IMR-90 (cell line): ENCODE measurements at regions not wholly inside any gene's neighbourhood (a gene's known extent, or its start where the extent isn't known, plus 50 kb on each side); places are given as distances from the start of the nearest gene placed in this dataset.

Source experiments
- ATAC-seq: fragments of 200-7000 bp; cut with Tn5 transposase; 2 replicates; pipeline ENCODE4 v1.9.1; 2020; ENCODE audit warnings: low read depth, mild to moderate bottlenecking, moderate library complexity
- BruUV-seq: library from RNA; stranded (reverse); fragments of 400-500 nt; replicated peaks from 2 replicates; lab custom pipeline; 2021; lab: Mats Ljungman, UMichigan
- CTCF ChIA-PET: fragments of 300-600 bp; formaldehyde crosslinking; extraction: SDS; loops from one replicate; lab custom pipeline; 2021; ENCODE audit warnings: antibody characterized with exemption; lab: Yijun Ruan, JAX
- POLR2A ChIA-PET: fragments of 300-600 bp; sonication (Branson Sonifier 250); formaldehyde crosslinking; loops from one replicate; lab custom pipeline; 2022; ENCODE audit warnings: antibody characterized with exemption; ENCODE audit not compliant: unreplicated experiment; lab: Charles Lee
- DNase-seq: peaks from one replicate; pipeline ENCODE4 v3.0.0; 2013
- H2AFZ ChIP-seq: replicated peaks from 2 replicates; pipeline ENCODE3; 2013; ENCODE audit warnings: low read length, mild to moderate bottlenecking; ENCODE audit not compliant: poor library complexity
- H2AK5ac ChIP-seq: 2 replicates; pipeline ENCODE4 v1.6.1; 2013; ENCODE audit warnings: low read depth, low read length, inconsistent platforms
- H2AK9ac ChIP-seq: replicated peaks from 2 replicates; pipeline ENCODE3; 2013; ENCODE audit warnings: mild to moderate bottlenecking, low read depth, low read length, moderate library complexity; ENCODE audit not compliant: poor library complexity
- H2BK120ac ChIP-seq: 2 replicates; pipeline ENCODE4 v1.6.1; 2013; ENCODE audit warnings: low read depth, low read length, inconsistent platforms
- H2BK15ac ChIP-seq: 3 replicates; pipeline ENCODE4 v1.6.1; 2013; ENCODE audit warnings: low read depth, low read length, inconsistent platforms
- H2BK20ac ChIP-seq: 2 replicates; pipeline ENCODE4 v1.6.1; 2013; ENCODE audit warnings: low read depth, mild to moderate bottlenecking, inconsistent platforms, low read length, moderate library complexity
- H2BK5ac ChIP-seq: 2 replicates; pipeline ENCODE4 v1.6.1; 2013; ENCODE audit warnings: mild to moderate bottlenecking, low read depth, low read length, inconsistent platforms; ENCODE audit not compliant: poor library complexity, severe bottlenecking
- H3K14ac ChIP-seq: replicated peaks from 2 replicates; pipeline ENCODE4 v1.6.1; 2013; ENCODE audit warnings: low read depth, low read length, inconsistent platforms
- H3K18ac ChIP-seq: 2 replicates; pipeline ENCODE4 v1.6.1; 2013; ENCODE audit warnings: low read depth, low read length, control low read depth
- H3K23ac ChIP-seq: 2 replicates; pipeline ENCODE4 v1.6.1; 2013; ENCODE audit warnings: low read depth, low read length, inconsistent platforms
- H3K27ac ChIP-seq: 2 replicates; pipeline ENCODE4 v1.5.1; 2013; ENCODE audit warnings: mild to moderate bottlenecking, control low read depth, low read length; ENCODE audit not compliant: insufficient read depth
- H3K27me3 ChIP-seq: 2 replicates; pipeline ENCODE4 v1.6.1; 2013; ENCODE audit warnings: low read length; ENCODE audit not compliant: control insufficient read depth, insufficient read depth
- H3K36me3 ChIP-seq: 2 replicates; pipeline ENCODE4 v1.6.1; 2013; ENCODE audit warnings: low read length, mixed read lengths; ENCODE audit not compliant: control insufficient read depth, insufficient read depth
- H3K4ac ChIP-seq: 2 replicates; pipeline ENCODE4 v1.6.1; 2013; ENCODE audit warnings: low read depth, low read length, inconsistent platforms
- H3K4me1 ChIP-seq: 2 replicates; pipeline ENCODE4 v1.6.1; 2013; ENCODE audit warnings: low read length, mixed read lengths; ENCODE audit not compliant: control insufficient read depth, insufficient read depth
- H3K4me2 ChIP-seq: 2 replicates; pipeline ENCODE4 v1.6.1; 2013; ENCODE audit warnings: low read depth, mild to moderate bottlenecking, control low read depth, low read length, moderate library complexity
- H3K4me3 ChIP-seq: 2 replicates; pipeline ENCODE4 v1.5.1; 2013; ENCODE audit warnings: low read depth, mild to moderate bottlenecking, control low read depth, low read length, moderate library complexity; ENCODE audit not compliant: insufficient read depth
- H3K56ac ChIP-seq: 2 replicates; pipeline ENCODE4 v1.6.1; 2013; ENCODE audit warnings: low read length, inconsistent platforms; ENCODE audit not compliant: insufficient read depth; ENCODE audit errors: extremely low read depth
- H3K79me1 ChIP-seq, 2 experiments: 2 replicates each; pipeline ENCODE4 v1.6.1; 2013; ENCODE audit warnings: low read length in 2 of 2, inconsistent platforms in 1 of 2, low read depth in 1 of 2
- H3K9ac ChIP-seq: 2 replicates; pipeline ENCODE4 v1.6.1; 2013; ENCODE audit warnings: low read depth, low read length, control low read depth
- H3K9me1 ChIP-seq: 2 replicates; pipeline ENCODE4 v1.6.1; 2013; ENCODE audit warnings: low read length, inconsistent platforms; ENCODE audit not compliant: insufficient read depth
- H3K9me3 ChIP-seq: 2 replicates; pipeline ENCODE4 v1.6.1; 2013; ENCODE audit warnings: low read length; ENCODE audit not compliant: control insufficient read depth, insufficient read depth
- H4K20me1 ChIP-seq: 2 replicates; pipeline ENCODE4 v1.6.1; 2013; ENCODE audit warnings: low read length, inconsistent platforms; ENCODE audit not compliant: insufficient read depth
- H4K5ac ChIP-seq: 2 replicates; pipeline ENCODE4 v1.6.1; 2013; ENCODE audit warnings: mild to moderate bottlenecking, low read depth, low read length, control low read depth
- H4K8ac ChIP-seq, 2 experiments: 2 replicates each; pipeline ENCODE4 v1.6.1; 2013; ENCODE audit warnings: low read depth in 2 of 2, low read length in 2 of 2, control low read depth in 1 of 2, inconsistent platforms in 1 of 2
- H4K91ac ChIP-seq: 2 replicates; pipeline ENCODE4 v1.6.1; 2013; ENCODE audit warnings: low read depth, low read length, inconsistent platforms; ENCODE audit not compliant: insufficient read depth
- BHLHE40 ChIP-seq: fragments of 150-350 bp; IDR thresholded peaks from 2 replicates; pipeline ENCODE4 v1.6.1; 2016; ENCODE audit warnings: mild to moderate bottlenecking, low read depth, low read length
- CEBPB ChIP-seq: IDR thresholded peaks from 2 replicates; pipeline ENCODE4 v1.6.1; 2012; ENCODE audit warnings: low read depth, low read length, improper control_type of control experiment
- CHD1 ChIP-seq: IDR thresholded peaks from 2 replicates; pipeline ENCODE4 v1.6.1; 2012; ENCODE audit warnings: low read depth, low read length, improper control_type of control experiment
- CTCF ChIP-seq: conservative IDR thresholded peaks from 2 replicates; pipeline ENCODE4 v1.5.1; 2012; ENCODE audit warnings: mild to moderate bottlenecking, low read depth, low read length, improper control_type of control experiment
- ELK1 ChIP-seq: fragments of 150-350 bp; IDR thresholded peaks from 2 replicates; pipeline ENCODE4 v1.6.1; 2016; ENCODE audit warnings: low read depth, mild to moderate bottlenecking, low read length, moderate library complexity, borderline replicate concordance
- FOS ChIP-seq: fragments of 150-350 bp; IDR thresholded peaks from 2 replicates; pipeline ENCODE4 v1.6.1; 2016; ENCODE audit warnings: low read depth, low read length
- MAFK ChIP-seq: IDR thresholded peaks from 2 replicates; pipeline ENCODE4 v1.6.1; 2012; ENCODE audit warnings: low read depth, low read length, improper control_type of control experiment
- MAZ ChIP-seq: IDR thresholded peaks from 2 replicates; pipeline ENCODE4 v1.6.1; 2012; ENCODE audit warnings: low read depth, mild to moderate bottlenecking, low read length, improper control_type of control experiment, moderate library complexity, borderline replicate concordance
- MXI1 ChIP-seq: IDR thresholded peaks from 2 replicates; pipeline ENCODE4 v1.6.1; 2012; ENCODE audit warnings: low read depth, mild to moderate bottlenecking, low read length, moderate library complexity, borderline replicate concordance
- NFE2L2 ChIP-seq: fragments of 150-350 bp; IDR thresholded peaks from 2 replicates; pipeline ENCODE4 v1.6.1; 2016; ENCODE audit warnings: low read depth, mild to moderate bottlenecking, low read length
- POLR2A ChIP-seq: IDR thresholded peaks from 2 replicates; pipeline ENCODE4 v1.6.1; 2012; ENCODE audit warnings: mild to moderate bottlenecking, low read depth, low read length
- RAD21 ChIP-seq: IDR thresholded peaks from 2 replicates; pipeline ENCODE4 v1.6.1; 2012; ENCODE audit warnings: low read length, improper control_type of control experiment
- RCOR1 ChIP-seq: IDR thresholded peaks from 2 replicates; pipeline ENCODE4 v1.6.1; 2012; ENCODE audit warnings: mild to moderate bottlenecking, low read length, improper control_type of control experiment; ENCODE audit not compliant: insufficient replicate concordance
- RFX5 ChIP-seq: IDR thresholded peaks from 2 replicates; pipeline ENCODE4 v1.8.0; 2012; ENCODE audit warnings: low read depth, mild to moderate bottlenecking, low read length, moderate library complexity
- SMC3 ChIP-seq: fragments of 150-350 bp; IDR thresholded peaks from 2 replicates; pipeline ENCODE4 v1.6.1; 2016; ENCODE audit warnings: low read depth, mild to moderate bottlenecking, antibody characterized with exemption, low read length, moderate library complexity
- USF2 ChIP-seq: fragments of 150-350 bp; IDR thresholded peaks from 2 replicates; pipeline ENCODE4 v1.6.1; 2017; ENCODE audit warnings: mild to moderate bottlenecking, antibody characterized with exemption, low read length, low read depth
- WGBS, 2 experiments: methylation state at CpG; one replicate each; pipeline versions ENCODE4 v1.1.5 to v1.1.7; 2013; ENCODE audit warnings: missing lambda C conversion rate in 2 of 2; ENCODE audit not compliant: insufficient read length in 1 of 2; ENCODE audit errors: extremely low coverage in 2 of 2; 5-methylcytosine and 5-hydroxymethylcytosine counted together
- dilution Hi-C: fragments of 300-500 bp; cut with HindIII; formaldehyde crosslinking; loops from one replicate; pipeline ENCODE4 v1.14.3; 2018; ENCODE audit warnings: low sequenced_read_pairs; ENCODE audit not compliant: unreplicated experiment
- in situ Hi-C: fragments of 300-500 bp; cut with MboI; formaldehyde crosslinking; loops from 3 replicates; pipeline ENCODE4 v1.14.3; 2019; ENCODE audit warnings: low sequenced_read_pairs, inconsistent platforms, mixed read lengths
- intact Hi-C: fragments of 100-400 bp; cut with micrococcal nuclease; formaldehyde crosslinking; loops from 2 replicates; pipeline ENCODE4 v1.10.0; 2022

GRCh38 chr13:55007681-55008080, 1979.1 kb downstream of the OLFM4 start:
- H2AFZ ChIP-seq, result no peak overlapping the region
- H2BK120ac ChIP-seq, result no peak overlapping the region
- H3K56ac ChIP-seq, result no peak overlapping the region
- H3K27me3 ChIP-seq, result no peaks in the 10 kb centered on the region
- ChIA-PET CTCF (no interaction called here), POLR2A (no interaction called here)
- no peaks in the 10 kb centered on the region for H3K9me1 ChIP-seq
- H3K9me3 ChIP-seq, result peaks cover 6% of the 10 kb centered on the region
- no peak overlapping the region for H3K23ac ChIP-seq
- ATAC-seq (no peak), DNase-seq (no peak)
- no peak overlapping the region for H4K91ac ChIP-seq
- no peaks in the 10 kb centered on the region for H3K36me3 ChIP-seq
- in situ Hi-C loops, result no loop called here
- no peak overlapping the region for H3K9ac ChIP-seq
- H3K18ac ChIP-seq, result no peak overlapping the region
- no peaks in the 10 kb centered on the region for H4K20me1 ChIP-seq
- no peak overlapping the region for H3K14ac ChIP-seq
- H2BK20ac ChIP-seq, result no peak overlapping the region
- BruUV-seq, result no TSS peak
- intact Hi-C loops, result no loop called here
- dilution Hi-C loops, result no loop called here
- H3K4me2 ChIP-seq, result no peak overlapping the region
- H3K4me3 ChIP-seq, result no peak overlapping the region
- no peak overlapping the region for H2AK5ac ChIP-seq
- no peak overlapping the region for H4K5ac ChIP-seq
- no peak overlapping the region for H4K8ac ChIP-seq
- no peak overlapping the region for H2BK15ac ChIP-seq
- no peaks in the 10 kb centered on the region for H3K4me1 ChIP-seq
- no peak overlapping the region for H3K27ac ChIP-seq
- 0% methylated on average over 1 of the region's 2 CpGs; no CpG with 5 or more reads in 1 of the 2 experiments for WGBS, 2 experiments
- TF ChIP-seq CTCF (no peak), MAFK (no peak), NFE2L2 (no peak), RCOR1 (no peak), POLR2A (no peak), USF2 (no peak), MXI1 (no peak), MAZ (no peak), RFX5 (no peak), ELK1 (no peak), CEBPB (no peak), RAD21 (no peak), CHD1 (no peak), SMC3 (no peak), FOS (no peak), BHLHE40 (no peak)
- H2BK5ac ChIP-seq, result no peak overlapping the region
- no peaks in the 10 kb centered on the region for H3K79me1 ChIP-seq
- no peak overlapping the region for H2AK9ac ChIP-seq
- H3K4ac ChIP-seq, result no peak overlapping the region
